ENCODE measurements at regions not wholly inside any gene's neighbourhood (a gene's known extent, or its start where the extent isn't known, plus 50 kb on each side); places are given as distances from the start of the nearest gene placed in this dataset.
A peak's percentile ranks its signal among the peaks of the same experiment; 100 is the strongest.
"Not testable (repeated sequence)": the region's sequence is repeated elsewhere in the genome, so short reads cannot be mapped to it uniquely, and the experiment has no call there.

DNA sequence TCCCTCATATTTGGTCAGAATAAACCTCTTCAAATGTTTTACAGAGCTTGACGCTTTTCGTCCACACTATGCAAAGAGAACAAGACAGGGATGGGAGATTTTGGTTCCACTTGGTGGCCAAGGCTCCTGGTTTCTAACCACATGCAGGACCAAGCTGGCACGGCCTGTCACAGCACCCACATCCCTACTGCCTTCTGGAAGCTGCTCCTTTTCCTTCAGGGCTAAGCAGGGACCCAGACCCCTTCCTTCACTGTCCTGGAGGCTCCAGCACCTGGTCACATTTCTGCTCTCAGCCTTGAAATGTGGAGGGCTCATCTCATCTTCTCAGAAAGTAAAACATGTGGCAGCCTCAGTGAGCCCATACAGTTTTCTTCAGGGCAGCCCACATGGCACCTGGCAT lies 50.4 kb upstream of the ARHGEF7 start:
- no peak for DNase-seq

DNA sequence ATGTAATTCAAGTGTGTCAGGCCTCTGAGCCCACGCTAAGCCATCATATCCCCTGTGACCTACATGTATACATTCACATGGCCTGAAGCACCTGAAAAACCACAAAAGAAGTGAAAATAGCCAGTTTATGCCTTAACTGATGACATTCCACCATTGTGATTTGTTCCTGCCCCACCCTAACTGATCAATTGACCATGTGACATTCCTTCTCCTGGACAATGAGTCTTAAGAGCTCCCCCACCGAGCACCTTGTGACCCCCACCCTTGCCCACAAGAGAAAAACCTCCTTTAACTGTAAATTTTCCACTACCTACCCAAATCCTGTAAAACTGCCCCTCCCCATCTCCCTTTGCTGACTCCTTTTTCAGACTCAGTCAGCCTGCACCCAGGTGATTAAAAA lies 52.1 kb upstream of the ARHGEF7 start:
- no peak for DNase-seq

DNA sequence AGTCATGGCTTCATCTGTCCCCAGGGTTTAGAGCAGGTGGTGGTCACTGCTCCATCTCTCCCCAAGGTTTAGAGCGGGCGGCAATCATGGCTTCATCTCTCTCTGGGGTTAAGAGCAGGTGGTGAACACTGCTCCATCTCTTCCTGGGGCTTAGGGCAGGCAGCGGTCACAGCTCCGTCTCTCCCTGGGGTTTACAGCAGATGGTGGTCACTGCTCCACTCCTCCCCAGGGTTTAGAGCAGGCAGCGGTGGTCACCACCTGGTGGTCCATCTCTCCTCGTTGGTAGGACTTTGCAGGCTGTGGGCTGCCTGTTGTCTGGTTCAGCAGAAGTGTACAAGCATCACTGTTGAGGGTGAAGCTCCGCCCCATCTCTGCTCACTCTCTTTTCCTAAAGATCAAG lies 52.8 kb upstream of the ARHGEF7 start:
- DNase-seq: no peak

DNA sequence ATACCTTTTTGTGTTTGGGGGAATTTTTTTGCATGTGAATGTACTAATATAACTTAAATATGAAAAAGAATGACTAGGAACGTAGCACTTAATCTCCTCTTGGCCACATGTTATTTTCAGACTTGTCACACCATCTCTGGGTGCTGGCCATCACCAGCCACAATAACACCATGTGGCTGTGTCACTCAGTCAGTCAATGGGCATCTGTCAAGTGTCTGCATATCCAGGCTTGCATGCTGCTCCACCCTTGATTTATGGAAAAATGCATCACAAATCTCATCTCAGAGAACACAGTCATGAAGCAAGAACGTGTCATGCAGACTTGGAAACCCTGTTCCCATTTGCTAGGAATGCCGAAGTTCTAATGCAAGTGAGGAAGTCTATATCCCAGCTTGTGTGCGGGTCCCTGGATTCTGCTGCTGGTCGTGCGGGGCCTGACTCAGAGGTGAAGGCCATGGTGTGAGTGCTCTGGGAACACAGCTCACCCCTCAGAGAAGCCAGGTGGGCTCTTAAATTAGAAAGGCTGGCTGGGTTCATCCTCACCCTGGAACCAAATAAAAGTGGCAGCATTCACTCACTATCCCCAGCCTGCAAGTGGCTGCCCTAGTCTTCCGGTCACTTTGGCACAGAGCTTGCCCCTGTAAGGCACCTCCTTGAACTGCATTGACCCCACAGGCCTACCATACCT lies 53.6 kb upstream of the ARHGEF7 start:
- no peak for DNase-seq

DNA sequence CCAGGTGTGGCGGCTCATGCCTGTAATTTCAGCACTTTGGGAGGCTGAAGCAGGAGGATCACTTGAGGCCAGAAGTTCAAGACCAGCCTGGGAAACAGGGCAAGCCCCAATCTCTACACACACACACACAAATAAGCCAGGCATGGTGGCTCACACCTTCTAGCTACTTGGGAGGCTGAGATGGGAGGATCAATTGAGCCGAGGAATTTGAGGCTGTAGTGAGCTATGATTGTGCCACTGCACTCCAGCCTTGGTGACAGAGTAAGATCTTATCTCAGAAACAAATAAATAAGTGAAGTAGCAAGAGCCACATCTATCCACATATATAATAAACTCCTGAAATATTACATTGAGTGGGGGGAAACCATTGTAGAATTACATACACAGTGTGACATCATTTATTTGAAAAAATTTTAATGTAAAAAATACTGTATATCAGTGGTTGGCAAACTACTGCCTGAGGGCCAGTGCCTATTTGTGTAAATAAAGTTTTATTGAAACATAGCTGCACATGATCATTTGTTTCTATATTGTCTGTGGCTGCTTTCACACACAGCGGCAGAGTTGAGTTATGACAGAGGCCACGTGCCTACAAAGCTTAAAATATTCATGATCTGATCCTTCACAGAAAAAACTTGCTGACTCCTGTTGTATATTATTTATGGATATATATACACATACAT lies 54.7 kb upstream of the ARHGEF7 start:
- DNase-seq: no peak

DNA sequence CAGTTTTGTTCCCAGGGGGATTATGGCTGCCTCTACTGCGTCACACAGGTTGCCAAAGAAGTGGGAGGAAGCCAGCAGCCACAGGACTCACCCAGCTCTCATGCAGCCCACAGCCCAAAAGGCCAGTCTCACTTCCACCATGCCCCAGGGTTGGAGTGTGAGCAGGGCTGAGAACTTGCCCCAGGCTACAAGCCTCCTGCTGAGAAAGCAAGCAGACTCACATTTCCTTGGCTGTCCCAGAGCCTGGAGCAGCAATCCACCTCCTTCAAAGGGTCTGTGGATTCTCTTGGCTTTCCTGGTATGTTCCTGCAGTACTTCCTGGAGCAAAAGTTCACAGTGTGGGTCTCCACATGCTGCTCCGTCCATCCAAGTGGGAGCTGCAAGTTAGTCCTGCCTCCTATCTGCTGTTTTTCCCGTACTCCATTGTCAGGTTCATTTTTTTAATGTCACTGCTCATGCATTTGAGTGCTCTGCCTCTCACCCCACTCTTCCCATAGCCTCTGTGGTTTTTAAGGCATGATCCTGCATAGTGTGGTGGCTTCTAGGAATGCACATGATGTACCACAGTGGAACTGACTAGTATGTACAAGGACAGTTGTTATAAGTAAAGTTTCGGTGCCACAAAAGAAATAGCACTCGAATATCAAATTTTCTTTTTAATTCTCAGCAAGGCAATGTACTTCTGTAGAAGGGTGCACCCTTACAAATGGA lies 56.2 kb upstream of the ARHGEF7 start:
- DNase-seq: no peak

DNA sequence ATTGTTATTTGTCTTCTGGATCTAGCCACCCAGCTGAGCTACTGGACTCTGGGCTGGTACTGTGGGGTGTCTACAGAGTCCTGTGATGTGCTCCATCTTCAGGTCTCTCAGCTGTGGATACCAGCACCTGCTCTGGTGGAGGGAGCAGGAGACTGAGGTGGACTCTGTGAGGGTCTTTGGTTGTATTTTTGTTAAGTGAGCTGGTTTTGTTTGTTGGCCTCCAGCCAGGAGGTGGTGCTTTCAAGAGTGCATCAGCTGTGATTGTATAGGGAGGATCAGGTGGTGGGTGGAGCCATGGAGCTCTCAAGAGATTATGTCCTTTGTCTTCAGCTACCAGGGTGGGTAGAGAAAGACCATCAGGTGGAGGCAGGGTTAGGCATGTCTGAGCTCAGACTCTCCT lies 56.8 kb upstream of the ARHGEF7 start:
- DNase-seq: not testable (repeated sequence)

DNA sequence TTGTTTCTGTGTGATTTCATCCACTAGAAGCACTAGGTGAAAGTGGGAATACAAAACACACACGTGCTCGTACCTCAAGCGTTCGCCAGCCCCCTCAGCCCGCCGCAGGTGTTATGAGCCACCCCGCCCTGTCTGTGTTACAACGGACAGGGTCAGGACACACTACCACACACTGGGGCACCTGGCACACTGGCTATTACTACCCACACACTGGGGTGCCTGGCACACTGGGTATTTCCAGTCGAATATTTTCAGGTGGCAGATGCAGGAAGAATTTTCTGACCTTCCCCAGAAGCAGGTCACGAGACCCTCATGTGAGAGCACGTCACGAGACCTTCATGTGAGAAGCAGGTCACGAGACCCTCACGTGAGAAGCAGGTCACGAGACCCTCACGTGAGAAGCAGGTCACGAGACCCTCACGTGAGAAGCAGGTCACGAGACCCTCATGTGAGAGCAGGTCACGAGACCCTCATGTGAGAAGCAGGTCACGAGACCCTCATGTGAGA lies 63.3 kb upstream of the ARHGEF7 start:
- not testable (repeated sequence) for DNase-seq

DNA sequence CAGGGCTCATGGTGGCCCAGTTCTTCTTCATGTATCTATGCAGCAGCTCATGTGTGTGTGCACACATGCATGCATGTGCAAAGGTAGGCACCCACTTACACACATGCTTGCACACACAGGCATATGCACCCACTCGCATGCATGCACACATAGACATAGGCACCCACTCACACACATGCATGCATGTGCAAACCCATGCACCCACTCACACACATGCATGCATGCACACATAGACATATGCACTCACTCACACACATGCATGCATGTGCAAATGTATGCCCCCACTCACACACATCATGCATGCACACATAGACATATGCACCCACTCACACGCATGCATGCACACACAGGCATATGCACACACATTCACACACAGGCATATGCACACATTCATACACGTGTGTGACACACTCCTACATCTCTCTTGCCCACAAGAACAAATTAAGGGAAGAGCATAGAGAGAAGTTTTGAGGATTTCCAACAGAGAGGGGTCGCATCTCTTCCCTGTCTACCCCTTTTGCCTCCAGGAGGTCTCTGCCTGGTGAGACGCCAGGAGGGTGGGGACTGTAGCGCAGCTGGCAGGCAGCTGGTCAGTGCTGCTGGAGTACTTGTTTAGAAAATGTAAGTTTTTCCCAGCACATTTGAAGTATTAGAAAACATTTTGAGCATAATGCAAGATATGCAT lies 63.9 kb upstream of the ARHGEF7 start:
- DNase-seq: no peak

DNA sequence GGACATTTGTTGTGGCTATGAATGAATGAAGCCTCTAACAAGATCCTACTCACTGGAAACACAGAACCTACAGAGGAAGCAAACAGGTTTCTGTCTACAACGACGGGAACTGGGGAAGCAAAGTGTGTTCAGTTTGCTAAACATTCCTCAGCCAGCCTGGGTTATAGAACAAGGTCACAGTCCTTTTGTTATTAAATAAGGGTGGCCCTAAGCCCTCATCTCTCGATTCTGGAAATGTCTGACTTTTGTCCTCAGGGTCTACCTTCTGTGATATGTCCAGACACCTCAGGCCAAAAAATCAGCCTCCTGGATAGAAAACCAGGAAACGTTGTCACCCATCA lies 64.6 kb upstream of the ARHGEF7 start:
- DNase-seq: no peak

DNA sequence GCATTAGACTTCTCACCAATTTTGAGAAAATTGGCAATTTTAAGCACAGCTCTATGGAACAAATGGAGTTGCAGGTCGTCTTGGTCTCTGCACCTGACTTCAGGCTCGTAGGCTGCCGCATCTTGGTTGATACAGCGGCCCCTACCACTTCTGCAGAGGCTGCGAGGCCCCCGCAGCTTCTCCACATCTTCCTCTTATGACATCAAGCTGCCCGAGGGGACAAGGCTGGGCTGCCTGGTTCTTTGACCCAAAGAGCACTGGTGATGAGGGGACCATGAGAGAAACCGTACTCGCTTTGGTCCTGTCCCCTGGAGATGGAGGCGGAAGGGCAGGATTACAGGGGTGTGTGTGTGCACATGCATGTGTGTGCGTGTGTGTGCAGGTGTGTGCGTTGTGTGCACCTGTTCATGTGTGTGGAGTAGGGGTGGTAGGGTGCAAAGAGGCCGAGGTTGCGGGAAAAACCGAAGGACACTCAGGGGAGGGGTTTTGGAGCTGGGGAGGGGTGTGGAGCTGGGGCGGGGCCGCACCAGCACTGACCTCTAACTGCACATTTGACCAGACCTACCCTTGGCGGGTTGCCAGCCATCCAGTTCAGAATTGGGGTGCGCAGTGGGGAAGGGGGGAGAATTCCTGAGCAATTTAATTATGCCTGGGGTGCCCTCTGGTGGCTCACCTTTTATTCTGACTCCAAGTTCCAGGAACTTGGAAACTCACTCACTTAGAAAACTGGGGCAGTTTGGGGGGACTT lies 65.1 kb upstream of the ARHGEF7 start:
- DNase-seq: no peak

DNA sequence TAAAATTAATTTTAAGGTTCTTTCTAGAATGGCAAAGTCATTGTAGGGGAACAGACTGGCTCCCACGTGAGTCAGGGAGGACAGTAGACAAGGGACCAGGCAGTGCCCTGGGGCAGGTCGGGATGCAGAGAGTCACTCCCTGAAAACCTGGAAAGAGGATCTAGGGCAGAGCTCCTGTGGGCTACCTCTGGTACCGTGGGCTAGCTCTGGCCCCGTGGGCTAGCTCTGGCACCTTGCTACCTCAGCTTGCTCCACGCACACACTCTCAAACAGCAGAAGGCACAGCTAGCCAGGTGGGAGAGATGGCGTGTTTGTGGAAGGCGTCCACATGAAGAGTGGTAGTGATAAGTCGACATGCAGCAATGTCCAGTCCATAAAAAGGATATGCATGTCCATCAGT lies 66.7 kb upstream of the ARHGEF7 start:
- no peak for DNase-seq

DNA sequence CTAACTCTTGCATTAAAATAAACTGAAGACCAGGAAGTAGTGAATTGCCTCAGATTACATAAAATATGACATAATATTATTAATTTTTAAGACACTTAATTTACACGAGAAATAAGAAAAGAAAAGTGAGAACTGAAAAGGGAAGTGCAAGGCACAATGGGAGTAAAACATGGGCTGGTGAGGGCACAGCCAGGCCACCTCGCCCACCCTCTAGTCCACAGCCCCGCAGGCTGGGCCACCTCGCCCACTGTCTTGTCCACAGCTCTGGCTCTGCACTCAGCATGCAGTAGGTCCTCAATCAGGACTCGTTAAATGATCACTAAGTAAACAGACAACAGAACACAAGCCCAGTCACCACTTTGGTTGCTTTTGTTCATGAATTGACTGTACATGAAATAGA lies 67.8 kb upstream of the ARHGEF7 start:
- DNase-seq: no peak

DNA sequence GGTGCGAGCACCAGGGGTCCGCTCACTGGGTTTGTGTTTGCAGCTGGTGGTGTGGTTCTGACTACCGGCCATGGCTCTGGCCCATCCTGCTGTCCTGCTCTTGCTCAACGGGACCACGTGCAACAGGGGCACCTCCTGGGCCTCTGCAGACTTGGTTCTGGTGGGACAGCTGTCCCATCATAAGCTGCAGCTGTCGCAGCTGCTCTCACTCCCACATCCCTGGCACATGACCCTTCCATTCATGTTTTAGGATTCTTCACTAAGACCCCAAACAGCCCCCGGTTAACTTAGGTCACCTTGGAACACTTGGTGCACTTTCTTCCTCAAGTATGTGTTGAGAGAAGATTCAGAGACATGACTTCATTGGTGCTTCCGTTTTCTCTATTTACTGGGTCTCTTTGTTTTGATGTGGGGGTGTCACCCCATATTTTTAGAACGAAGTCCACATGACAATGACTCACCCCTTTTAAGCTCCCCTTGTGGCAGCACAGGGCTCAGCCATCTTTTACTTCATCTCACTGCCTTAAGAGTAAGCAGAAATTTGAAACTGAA lies 68.4 kb upstream of the ARHGEF7 start:
- DNase-seq: no peak

DNA sequence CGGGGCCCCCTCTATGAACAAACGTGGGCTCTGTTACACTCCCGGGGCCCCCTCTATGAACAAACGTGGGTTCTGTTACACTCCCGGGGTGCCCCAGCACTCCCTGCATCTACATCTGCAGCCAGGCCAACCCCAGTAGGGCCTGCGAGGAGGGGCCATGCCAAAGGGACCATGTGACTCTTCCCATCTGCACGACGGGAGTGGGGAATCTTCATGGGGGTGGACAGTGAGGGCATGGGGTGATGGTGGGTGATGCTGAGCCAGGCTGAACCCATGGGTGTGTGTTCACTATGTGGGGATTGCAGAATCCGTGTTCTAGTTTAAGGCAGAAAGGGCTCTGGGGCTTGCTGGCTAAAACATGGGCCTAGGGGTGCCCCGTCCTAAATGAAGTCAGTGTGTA lies 69.9 kb upstream of the ARHGEF7 start:
- no peak for DNase-seq

DNA sequence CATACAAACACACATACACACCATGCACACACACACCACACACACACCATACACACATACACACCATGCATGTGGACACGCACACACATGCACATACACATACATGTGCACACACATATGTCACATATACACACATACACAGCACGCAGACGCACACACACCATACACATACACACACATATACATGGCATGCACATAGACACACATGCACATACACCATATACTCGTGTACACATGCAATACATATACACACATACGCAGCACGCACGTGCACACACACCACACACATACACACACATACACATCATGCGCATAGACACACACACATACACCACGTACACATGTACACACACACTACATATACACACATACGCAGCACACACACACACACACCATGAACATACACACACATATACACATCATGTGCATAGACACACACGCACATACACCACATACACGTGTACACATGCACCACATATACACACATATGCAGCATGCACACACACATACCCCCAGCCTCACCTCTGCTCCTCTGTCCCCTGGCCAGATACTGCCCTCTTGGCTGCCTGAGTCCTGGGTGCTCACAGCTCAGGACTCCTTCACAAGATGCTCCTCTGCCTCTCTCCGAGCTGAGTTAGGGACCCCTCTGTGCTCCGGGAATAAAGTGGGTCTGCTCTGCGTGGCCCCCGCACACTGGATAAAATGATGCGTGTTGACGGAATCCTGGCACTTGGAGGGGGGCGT lies 70.9 kb upstream of the ARHGEF7 start:
- DNase-seq: no peak

DNA sequence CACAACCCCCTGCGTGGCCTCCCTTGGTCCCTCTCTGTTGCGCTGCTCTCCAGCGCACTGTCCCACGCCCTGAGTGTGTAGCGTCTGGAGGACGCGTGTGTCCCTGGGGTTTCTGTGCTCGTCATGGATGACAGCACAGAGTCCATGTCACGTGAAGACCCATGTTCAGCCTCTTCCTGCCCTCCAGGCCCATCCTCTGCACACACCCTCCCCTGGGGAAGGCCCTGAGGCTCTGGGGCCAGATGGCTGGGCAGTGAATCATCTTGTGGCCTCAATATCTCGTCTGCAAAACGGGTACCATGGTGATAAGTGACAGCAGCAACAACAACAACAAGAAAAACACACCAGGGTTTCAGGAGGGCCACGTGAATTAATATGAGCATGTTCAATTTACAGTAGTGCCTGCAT lies 71.5 kb upstream of the ARHGEF7 start:
- no peak for DNase-seq

DNA sequence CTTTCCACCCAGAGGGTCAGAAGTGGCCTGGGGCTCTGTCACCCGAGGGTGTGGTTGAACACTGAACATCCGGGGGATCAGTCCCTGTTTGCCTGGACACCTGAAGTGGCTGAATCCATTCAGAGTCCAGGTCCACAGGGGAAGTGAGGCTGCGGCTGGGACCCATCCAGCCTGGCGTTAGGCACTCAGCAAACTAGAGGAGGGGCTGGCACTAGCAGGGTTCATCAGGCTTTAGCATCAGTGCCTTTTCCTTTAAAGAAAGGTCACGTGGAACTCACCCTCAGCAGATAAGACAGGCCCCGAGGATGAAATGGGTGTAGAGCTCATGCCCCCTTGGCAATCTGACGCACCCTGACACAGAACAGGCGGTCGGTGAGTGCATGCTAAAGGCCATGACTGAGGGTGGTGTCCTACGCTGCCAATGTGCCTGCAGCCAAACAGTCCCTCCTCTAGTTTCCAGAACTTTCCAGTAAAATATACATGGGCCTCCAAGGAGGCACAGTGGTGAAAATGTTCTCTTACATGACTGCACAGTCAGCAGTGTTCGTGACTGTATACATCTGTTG lies 72.4 kb upstream of the ARHGEF7 start:
- no peak for DNase-seq

DNA sequence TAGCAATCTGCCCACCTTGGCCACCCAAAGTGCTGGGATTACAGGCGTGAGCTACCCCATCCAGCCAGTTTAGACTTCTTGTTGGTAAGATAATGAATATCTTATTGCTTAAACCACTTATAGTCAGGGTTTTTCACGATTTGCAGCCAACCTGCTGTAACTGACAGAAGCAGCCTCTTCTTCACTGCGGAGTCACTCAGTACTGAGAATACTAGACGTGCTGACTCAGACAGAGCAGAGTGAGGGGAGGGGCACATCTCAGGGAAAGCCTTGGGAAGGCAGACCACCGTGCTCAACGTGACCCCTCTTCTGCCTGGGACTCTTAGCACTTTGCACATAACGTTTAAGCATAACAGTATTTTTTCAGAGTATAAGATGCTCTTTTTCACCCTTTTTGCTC lies 74.3 kb upstream of the ARHGEF7 start:
- no peak for DNase-seq

DNA sequence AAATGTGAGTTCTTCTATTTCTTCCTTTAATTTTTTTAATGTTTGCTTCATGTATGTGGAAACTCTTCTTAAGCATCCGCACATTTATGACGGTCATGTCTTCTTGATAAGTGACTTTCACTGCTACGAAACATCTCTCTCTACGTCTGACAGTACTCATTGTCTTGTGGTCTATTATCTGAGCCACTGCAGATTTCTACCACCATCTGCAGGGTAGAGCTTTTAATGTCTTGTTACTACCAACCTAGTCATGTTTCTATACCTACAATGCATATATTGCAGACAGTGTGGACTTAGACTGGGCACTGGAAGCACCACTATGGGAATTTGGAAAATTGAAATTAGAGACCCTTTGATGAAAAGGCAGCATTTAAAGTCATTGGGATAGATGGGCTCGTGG lies 75.4 kb upstream of the ARHGEF7 start:
- DNase-seq: no peak

DNA sequence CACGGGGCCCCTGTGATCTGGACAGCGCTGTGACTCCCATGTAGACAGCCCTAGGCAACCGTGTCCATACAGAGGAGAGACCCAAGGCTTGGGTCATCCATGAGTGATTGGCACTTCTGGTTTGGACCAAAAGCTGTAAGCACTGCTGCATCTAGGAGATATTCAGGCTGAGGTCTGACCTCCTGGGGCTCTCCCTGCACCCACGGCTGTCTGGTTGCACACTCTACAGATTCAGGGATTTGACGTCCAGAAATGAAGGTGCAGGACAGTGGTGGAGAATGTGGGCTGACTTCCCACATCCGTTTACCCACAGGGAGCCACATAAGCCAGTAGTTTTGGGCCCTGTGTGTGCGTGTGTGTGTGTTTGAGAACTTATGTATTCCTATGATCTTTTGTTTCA lies 76.2 kb upstream of the ARHGEF7 start:
- no peak for DNase-seq

DNA sequence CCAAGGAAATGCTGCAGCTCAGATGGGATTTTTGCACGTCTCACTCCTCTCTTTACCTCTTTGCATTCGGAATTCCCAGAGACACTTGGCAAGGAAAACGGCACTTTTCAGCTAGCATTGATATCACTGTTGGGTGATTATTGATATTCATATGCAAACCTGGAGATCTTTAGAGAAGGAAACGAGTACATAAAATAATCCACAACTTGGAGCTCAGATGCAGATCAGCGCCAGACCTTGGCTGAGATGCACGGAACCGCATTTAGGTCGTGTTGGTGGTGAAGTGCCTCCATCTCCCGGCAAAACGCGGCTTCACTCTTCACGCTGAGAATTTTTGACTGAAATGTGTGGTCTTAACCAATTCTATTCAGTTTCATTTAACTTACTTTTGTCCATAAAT lies 77.2 kb upstream of the ARHGEF7 start:
- peak; percentile 97 for DNase-seq
